ENCODE measurements at regions not wholly inside any gene's neighbourhood (a gene's known extent, or its start where the extent isn't known, plus 50 kb on each side); places are given as distances from the start of the nearest gene placed in this dataset.
"Not testable (repeated sequence)": the region's sequence is repeated elsewhere in the genome, so short reads cannot be mapped to it uniquely, and the experiment has no call there.

GRCh38 chr7:23894892-23895569 lies 185.0 kb downstream of the STK31 start:
- no peak overlapping the region for H3K4me3 ChIP-seq (ENCODE audit: low read depth, low read length)
- DNase-seq (ENCODE audit: low read depth): no peak
- no peak for TF ChIP-seq CTCF (conservative IDR thresholded peaks at IDR 0.05; ENCODE audit: low read depth, low read length)

- DNase-seq (ENCODE audit: low read depth): no peak
- TF ChIP-seq CTCF (conservative IDR thresholded peaks at IDR 0.05; ENCODE audit: low read depth, low read length): no peak
- H3K4me3 ChIP-seq (ENCODE audit: low read depth, low read length): no peak overlapping the region
These were observed 185.7 kb downstream of the STK31 start for GRCh38 chr7:23895666-23896096.

- TF ChIP-seq CTCF (conservative IDR thresholded peaks at IDR 0.05; ENCODE audit: low read depth, low read length): no peak
- DNase-seq (ENCODE audit: low read depth): no peak
- no peak overlapping the region for H3K4me3 ChIP-seq (ENCODE audit: low read depth, low read length)
These were observed 188.6 kb downstream of the STK31 start for GRCh38 chr7:23898619-23899018.

- H3K4me3 ChIP-seq (ENCODE audit: low read depth, low read length); DNase-seq (ENCODE audit: low read depth): not testable (repeated sequence)
These were observed 194.9 kb downstream of the STK31 start for GRCh38 chr7:23904901-23905300.

- TF ChIP-seq CTCF (conservative IDR thresholded peaks at IDR 0.05; ENCODE audit: low read depth, low read length): no peak
- DNase-seq (ENCODE audit: low read depth): no peak
- H3K4me3 ChIP-seq (ENCODE audit: low read depth, low read length): no peak overlapping the region
These were observed 197.0 kb downstream of the STK31 start for GRCh38 chr7:23907012-23907411.

- no peak for TF ChIP-seq CTCF (conservative IDR thresholded peaks at IDR 0.05; ENCODE audit: low read depth, low read length)
- H3K4me3 ChIP-seq (ENCODE audit: low read depth, low read length): no peak overlapping the region
- no peak for DNase-seq (ENCODE audit: low read depth)
These were observed 199.4 kb downstream of the STK31 start for GRCh38 chr7:23909426-23909825.

- DNase-seq (ENCODE audit: low read depth): no peak
- TF ChIP-seq CTCF (conservative IDR thresholded peaks at IDR 0.05; ENCODE audit: low read depth, low read length): no peak
- H3K4me3 ChIP-seq (ENCODE audit: low read depth, low read length): no peak overlapping the region
These were observed 202.0 kb downstream of the STK31 start for GRCh38 chr7:23912065-23912464.

All from epithelial cell of proximal tubule (primary cell).